ENCODE measurements at regions not wholly inside any gene's neighbourhood (a gene's known extent, or its start where the extent isn't known, plus 50 kb on each side); places are given as distances from the start of the nearest gene placed in this dataset.

DNA sequence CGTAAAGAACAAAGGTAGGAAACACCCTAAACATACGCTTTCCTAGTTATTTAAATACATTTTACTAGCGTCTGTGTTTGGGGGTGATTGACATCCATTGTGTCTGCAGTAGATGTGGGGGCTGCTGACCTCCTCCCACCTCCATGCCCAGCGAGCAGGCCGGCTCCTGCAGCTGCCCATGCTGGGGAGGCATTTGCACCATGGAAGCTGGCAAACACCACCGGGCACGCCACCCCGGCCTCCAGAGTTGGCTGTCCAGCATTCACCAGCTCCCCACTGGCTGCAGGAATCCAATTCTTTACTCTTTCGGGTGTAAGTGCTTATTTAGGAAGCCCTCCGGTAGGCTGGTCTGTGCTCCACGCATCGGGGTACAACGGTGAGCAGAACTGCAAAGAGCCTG is 115.4 kb upstream of the USP29 start:
- TF ChIP-seq, protein P1, sequence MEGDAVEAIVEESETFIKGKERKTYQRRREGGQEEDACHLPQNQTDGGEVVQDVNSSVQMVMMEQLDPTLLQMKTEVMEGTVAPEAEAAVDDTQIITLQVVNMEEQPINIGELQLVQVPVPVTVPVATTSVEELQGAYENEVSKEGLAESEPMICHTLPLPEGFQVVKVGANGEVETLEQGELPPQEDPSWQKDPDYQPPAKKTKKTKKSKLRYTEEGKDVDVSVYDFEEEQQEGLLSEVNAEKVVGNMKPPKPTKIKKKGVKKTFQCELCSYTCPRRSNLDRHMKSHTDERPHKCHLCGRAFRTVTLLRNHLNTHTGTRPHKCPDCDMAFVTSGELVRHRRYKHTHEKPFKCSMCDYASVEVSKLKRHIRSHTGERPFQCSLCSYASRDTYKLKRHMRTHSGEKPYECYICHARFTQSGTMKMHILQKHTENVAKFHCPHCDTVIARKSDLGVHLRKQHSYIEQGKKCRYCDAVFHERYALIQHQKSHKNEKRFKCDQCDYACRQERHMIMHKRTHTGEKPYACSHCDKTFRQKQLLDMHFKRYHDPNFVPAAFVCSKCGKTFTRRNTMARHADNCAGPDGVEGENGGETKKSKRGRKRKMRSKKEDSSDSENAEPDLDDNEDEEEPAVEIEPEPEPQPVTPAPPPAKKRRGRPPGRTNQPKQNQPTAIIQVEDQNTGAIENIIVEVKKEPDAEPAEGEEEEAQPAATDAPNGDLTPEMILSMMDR (IDR thresholded peaks at IDR 0.05), result no peak
- no peak for TF ChIP-seq RCOR1 (IDR thresholded peaks at IDR 0.05; ENCODE audit: low read depth, low read length)

All from A549 (cell line).